ENCODE measurements at regions not wholly inside any gene's neighbourhood (a gene's known extent, or its start where the extent isn't known, plus 50 kb on each side); places are given as distances from the start of the nearest gene placed in this dataset.
"Not testable (repeated sequence)": the region's sequence is repeated elsewhere in the genome, so short reads cannot be mapped to it uniquely, and the experiment has no call there.

- TF ChIP-seq, protein P1, sequence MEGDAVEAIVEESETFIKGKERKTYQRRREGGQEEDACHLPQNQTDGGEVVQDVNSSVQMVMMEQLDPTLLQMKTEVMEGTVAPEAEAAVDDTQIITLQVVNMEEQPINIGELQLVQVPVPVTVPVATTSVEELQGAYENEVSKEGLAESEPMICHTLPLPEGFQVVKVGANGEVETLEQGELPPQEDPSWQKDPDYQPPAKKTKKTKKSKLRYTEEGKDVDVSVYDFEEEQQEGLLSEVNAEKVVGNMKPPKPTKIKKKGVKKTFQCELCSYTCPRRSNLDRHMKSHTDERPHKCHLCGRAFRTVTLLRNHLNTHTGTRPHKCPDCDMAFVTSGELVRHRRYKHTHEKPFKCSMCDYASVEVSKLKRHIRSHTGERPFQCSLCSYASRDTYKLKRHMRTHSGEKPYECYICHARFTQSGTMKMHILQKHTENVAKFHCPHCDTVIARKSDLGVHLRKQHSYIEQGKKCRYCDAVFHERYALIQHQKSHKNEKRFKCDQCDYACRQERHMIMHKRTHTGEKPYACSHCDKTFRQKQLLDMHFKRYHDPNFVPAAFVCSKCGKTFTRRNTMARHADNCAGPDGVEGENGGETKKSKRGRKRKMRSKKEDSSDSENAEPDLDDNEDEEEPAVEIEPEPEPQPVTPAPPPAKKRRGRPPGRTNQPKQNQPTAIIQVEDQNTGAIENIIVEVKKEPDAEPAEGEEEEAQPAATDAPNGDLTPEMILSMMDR (conservative IDR thresholded peaks at IDR 0.05): not testable (repeated sequence)
- TF ChIP-seq EZH2 (IDR thresholded peaks at IDR 0.05; ENCODE audit: low read depth): not testable (repeated sequence)
Measured at GRCh38 chr2:128671981-128672757, 353.5 kb upstream of the HS6ST1 start.
